ENCODE measurements at regions not wholly inside any gene's neighbourhood (a gene's known extent, or its start where the extent isn't known, plus 50 kb on each side); places are given as distances from the start of the nearest gene placed in this dataset.

DNA sequence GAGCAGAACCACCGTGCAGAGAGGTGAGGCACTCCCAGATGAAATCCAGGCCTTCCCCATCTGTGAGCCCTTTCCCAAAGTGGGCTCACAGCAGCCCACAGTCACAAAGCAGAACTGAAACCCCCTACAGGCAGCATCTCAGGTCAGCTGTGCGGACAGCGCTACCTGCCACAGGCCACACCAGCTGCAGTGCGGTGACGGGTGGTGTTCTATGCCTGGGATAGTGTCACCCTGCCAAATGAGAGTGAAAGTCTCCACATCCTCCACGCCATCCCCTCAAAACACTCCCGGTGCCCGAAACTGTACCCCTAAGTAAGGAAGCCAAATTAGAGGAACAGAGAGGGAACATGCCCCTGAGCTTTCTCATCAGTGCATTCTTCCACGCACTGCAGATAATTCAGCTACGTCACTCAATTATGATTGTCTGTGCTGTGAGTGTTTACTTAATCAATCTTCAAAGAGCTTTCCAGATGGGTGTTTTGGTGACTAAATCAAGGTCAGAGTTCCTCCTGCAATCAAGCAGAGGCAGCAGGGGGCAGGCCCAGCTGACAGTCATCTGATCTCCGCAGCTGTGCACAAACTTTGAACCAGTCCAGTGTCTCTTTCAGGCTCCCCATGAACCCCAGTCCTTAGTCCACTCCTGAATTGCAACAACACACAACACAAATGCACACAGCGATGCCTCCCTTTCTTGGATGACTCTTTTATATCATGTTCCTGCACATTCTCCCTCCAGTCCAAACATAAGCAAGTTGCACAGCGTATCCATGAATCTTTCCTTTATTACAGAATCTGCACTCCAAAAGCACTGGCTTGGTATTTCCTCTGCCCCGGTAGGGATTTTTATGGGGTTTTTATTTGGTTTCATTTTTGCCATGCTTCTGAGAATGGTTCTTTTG, 150.0 kb downstream of the TOMM20 start:
- intact Hi-C loops (cut with DNase I): loop anchor here (5.0 to 10.0 kb wide), 4 partner anchors 94 to 444 kb away; partner anchors contain the start of gene IRF2BP2 (in 1 of the 2)

DNA sequence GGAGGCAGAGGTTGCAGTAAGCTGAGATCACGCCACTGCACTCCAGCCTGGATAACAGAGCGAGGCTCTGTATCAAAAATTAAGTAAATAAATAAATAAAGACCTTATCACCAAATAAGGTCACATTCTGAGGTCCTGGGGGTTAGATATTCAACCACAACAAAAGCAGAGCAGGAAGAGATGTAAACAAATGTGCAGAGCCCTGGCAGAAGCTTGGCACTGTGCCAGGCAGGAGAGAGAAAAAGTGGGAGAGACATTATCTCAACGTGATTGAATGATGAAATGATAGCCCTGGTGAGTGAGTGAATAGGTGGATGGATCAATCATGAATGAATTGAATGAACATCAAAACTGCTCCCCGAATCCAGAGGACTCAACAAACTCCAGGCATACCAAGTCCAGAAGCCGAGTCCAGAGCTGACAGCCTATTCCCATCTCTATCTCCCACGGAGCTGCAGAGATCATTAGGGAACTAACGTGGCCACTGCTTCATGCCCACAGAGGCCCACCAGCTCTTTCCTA, 150.7 kb downstream of the TOMM20 start:
- Histone ChIP-seq H3K27me3 (no peaks in the 10 kb centered on the region), H3K9me3 (no peaks in the 10 kb centered on the region), H3K27ac (peak overlapping the region; percentile 95 to 99 (median 98)), H3K4me1 (peaks cover 0 to 75% (median 36%) of the 10 kb centered on the region in 4 donors), H3K4me3 (no peak overlapping the region), H3K36me3 (no peaks in the 10 kb centered on the region)
- WGBS (ENCODE audit: insufficient coverage, low coverage, low lambda C conversion rate, missing lambda C conversion rate): 26% methylated on average over 6 of the region's 7 CpGs
- no peak for TF ChIP-seq POLR2A (IDR thresholded peaks at IDR 0.05)
- TF ChIP-seq, protein P1, sequence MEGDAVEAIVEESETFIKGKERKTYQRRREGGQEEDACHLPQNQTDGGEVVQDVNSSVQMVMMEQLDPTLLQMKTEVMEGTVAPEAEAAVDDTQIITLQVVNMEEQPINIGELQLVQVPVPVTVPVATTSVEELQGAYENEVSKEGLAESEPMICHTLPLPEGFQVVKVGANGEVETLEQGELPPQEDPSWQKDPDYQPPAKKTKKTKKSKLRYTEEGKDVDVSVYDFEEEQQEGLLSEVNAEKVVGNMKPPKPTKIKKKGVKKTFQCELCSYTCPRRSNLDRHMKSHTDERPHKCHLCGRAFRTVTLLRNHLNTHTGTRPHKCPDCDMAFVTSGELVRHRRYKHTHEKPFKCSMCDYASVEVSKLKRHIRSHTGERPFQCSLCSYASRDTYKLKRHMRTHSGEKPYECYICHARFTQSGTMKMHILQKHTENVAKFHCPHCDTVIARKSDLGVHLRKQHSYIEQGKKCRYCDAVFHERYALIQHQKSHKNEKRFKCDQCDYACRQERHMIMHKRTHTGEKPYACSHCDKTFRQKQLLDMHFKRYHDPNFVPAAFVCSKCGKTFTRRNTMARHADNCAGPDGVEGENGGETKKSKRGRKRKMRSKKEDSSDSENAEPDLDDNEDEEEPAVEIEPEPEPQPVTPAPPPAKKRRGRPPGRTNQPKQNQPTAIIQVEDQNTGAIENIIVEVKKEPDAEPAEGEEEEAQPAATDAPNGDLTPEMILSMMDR (IDR thresholded peaks at IDR 0.05): no peak
- DNase-seq (peak in 2 of 3 donors; percentile 69 to 71), ATAC-seq (no peak)
- intact Hi-C loops (cut with DNase I): loop anchor here (5.0 to 10.0 kb wide), 4 partner anchors 94 to 443 kb away; partner anchors contain the start of gene IRF2BP2 (in 1 of the 2)

More for the DNA sequence above, 150.0 kb downstream of the TOMM20 start:
- Histone ChIP-seq H3K36me3 (no peaks in the 10 kb centered on the region), H3K9me3 (no peaks in the 10 kb centered on the region), H3K27me3 (no peaks in the 10 kb centered on the region), H3K27ac (peak overlapping the region; percentile 95 to 99 (median 98)), H3K4me3 (peak overlapping the region in 1 of 3 donors; percentile 5), H3K4me1 (peaks cover 0 to 69% (median 33%) of the 10 kb centered on the region in 4 donors)
- DNase-seq (peak; percentile 80 to 92 (median 88)), ATAC-seq (peak; percentile 39 to 71 (median 54))
- TF ChIP-seq, protein P1 (IDR thresholded peaks at IDR 0.05): peak in 2 of 4 donors; percentile 5 to 11
- TF ChIP-seq POLR2A (IDR thresholded peaks at IDR 0.05): peak; percentile 21
- WGBS (ENCODE audit: insufficient coverage, low coverage, low lambda C conversion rate, missing lambda C conversion rate): 4% methylated on average over 12 of the region's 14 CpGs

DNA sequence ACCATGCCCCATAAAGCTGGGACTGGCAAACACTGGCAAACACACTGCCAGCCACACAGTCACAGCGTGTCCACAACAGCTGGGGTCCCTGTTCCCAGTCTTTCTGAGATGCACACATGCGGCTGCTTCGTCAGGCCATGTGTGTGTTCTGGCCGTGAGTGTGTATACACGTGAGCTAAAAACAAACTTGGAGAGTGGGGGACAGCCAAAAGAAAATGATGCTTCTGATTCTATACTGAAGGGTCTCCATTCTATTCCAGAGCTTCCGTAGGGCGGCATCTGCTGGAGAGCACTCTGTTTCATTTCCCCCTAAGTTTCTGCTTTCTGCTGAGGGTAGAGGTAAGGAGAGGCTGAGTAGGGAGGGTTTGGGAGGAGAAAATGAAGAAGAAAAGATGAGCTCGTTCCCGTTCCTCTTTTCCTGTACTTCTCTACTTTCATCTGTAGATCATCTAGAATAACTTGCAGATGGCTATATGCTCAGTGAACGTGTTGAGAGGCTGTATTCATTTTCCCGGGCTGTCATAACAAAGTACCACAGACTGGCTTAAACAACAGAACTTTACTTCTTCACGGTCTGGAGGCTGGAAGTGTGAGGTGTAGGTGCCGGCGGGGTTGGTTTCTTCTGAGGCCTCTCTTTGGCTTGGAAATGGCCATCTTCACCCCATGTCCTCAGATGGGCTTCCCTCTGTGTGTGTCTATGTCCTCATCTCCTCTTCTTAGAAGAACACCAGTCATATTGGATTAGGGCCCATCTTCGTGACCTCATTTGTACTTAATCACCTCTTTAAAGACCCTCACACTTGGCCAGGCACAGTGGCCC, 151.6 kb downstream of the TOMM20 start:
- Histone ChIP-seq H3K4me1 (peaks cover 0 to 83% (median 40%) of the 10 kb centered on the region in 4 donors), H3K36me3 (no peaks in the 10 kb centered on the region), H3K9me3 (no peaks in the 10 kb centered on the region), H3K4me3 (no peak overlapping the region), H3K27ac (peak overlapping the region; percentile 95 to 99 (median 98)), H3K27me3 (no peaks in the 10 kb centered on the region)
- intact Hi-C loops (cut with DNase I): loop anchor here (5.0 to 10.0 kb wide), 4 partner anchors 95 to 442 kb away; partner anchors contain the start of gene IRF2BP2 (in 1 of the 2)
- TF ChIP-seq, protein P1 (IDR thresholded peaks at IDR 0.05): no peak
- TF ChIP-seq POLR2A (IDR thresholded peaks at IDR 0.05): no peak
- WGBS (ENCODE audit: insufficient coverage, low coverage, low lambda C conversion rate, missing lambda C conversion rate): 69% methylated on average over 12 of the region's 15 CpGs
- peak in 2 of 3 donors; percentile 29 to 46 for DNase-seq
- no peak for ATAC-seq
